ENCODE measurements at regions not wholly inside any gene's neighbourhood (a gene's known extent, or its start where the extent isn't known, plus 50 kb on each side); places are given as distances from the start of the nearest gene placed in this dataset.

DNA sequence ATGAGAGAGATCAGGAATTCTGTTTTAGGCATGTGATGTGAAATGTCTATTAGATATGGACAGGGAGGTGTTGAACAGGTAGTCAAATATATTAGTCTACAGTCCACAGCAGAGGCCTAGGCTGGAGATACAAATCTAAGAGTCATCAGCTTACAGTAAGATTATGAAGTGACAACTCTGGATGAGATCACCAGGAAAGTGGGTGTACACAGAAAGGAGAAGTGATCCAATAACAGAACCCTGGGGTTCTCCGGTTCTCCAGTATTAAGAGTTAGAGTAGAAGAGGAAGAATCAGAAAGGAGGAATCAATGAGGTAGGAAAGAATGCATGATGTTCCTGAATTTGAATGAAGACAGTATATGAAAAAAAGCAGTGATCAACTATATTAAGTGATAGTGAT is 362.3 kb downstream of the FIGN start:
- H3K4me2 ChIP-seq (replicated peaks; ENCODE audit: low read depth, low read length, poor library complexity, severe bottlenecking) = no peak overlapping the region
- no peak overlapping the region for H3K4me3 ChIP-seq (ENCODE audit: control extremely low read depth in 1 of 5, extremely low read depth in 1 of 5, insufficient read depth in 1 of 5, low read depth in 2 of 5, low read length in 4 of 5)
- ATAC-seq (ENCODE audit: low read depth) (no peak), DNase-seq (no peak)
- CTCF ChIA-PET = no interaction called here
- no peak overlapping the region for H2AFZ ChIP-seq (ENCODE audit: insufficient read depth, low read depth, low read length, poor library complexity, severe bottlenecking)
- Mint-ChIP-seq H3K27me3 (no peaks in the 10 kb centered on the region), H3K4me3 (no peak overlapping the region), H3K9me3 (ENCODE audit: insufficient read depth) (peaks cover 3% of the 10 kb centered on the region), H3K27ac (no peak overlapping the region), H3K4me1 (no peaks in the 10 kb centered on the region)
- no peak overlapping the region for H3K27ac ChIP-seq (ENCODE audit: low read length in 2 of 2)
- TF ChIP-seq EZH2 (IDR thresholded peaks at IDR 0.05; ENCODE audit: borderline replicate concordance, insufficient read depth, low read depth, low read length, poor library complexity, severe bottlenecking) = no peak
- TF ChIP-seq, protein P1, sequence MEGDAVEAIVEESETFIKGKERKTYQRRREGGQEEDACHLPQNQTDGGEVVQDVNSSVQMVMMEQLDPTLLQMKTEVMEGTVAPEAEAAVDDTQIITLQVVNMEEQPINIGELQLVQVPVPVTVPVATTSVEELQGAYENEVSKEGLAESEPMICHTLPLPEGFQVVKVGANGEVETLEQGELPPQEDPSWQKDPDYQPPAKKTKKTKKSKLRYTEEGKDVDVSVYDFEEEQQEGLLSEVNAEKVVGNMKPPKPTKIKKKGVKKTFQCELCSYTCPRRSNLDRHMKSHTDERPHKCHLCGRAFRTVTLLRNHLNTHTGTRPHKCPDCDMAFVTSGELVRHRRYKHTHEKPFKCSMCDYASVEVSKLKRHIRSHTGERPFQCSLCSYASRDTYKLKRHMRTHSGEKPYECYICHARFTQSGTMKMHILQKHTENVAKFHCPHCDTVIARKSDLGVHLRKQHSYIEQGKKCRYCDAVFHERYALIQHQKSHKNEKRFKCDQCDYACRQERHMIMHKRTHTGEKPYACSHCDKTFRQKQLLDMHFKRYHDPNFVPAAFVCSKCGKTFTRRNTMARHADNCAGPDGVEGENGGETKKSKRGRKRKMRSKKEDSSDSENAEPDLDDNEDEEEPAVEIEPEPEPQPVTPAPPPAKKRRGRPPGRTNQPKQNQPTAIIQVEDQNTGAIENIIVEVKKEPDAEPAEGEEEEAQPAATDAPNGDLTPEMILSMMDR (IDR thresholded peaks at IDR 0.05) = no peak
- H3K27me3 ChIP-seq (replicated peaks in 1 of 4; ENCODE audit: control extremely low read depth in 1 of 4, control insufficient read depth in 3 of 4, insufficient read depth in 4 of 4, low read length in 3 of 4) = no peaks in the 10 kb centered on the region
- no peaks in the 10 kb centered on the region for H3K36me3 ChIP-seq (replicated peaks in 1 of 2; ENCODE audit: control extremely low read depth in 1 of 2, control insufficient read depth in 1 of 2, extremely low read depth in 1 of 2, insufficient read depth in 2 of 2, low read length in 1 of 2)
- H4K20me1 ChIP-seq (ENCODE audit: control insufficient read depth, insufficient read depth, low read length, poor library complexity, severe bottlenecking) = no peaks in the 10 kb centered on the region
- WGBS (ENCODE audit: insufficient coverage) = 92% methylated on average over 1 of the region's 1 CpG
- no peak overlapping the region for H3K9ac ChIP-seq (ENCODE audit: low read length)
- no peaks in the 10 kb centered on the region for H3K79me2 ChIP-seq (ENCODE audit: control insufficient read depth, insufficient read depth, low read length)
- intact Hi-C loops (cut with micrococcal nuclease) = no loop called here
- no peaks in the 10 kb centered on the region for H3K4me1 ChIP-seq (ENCODE audit: control insufficient read depth in 2 of 2, insufficient read depth in 2 of 2, low read length in 2 of 2)
- H3K9me3 ChIP-seq (ENCODE audit: control extremely low read depth in 1 of 3, control insufficient read depth in 2 of 3, insufficient read depth in 1 of 3, low read length in 2 of 3) = no peaks in the 10 kb centered on the region
- POLR2A ChIA-PET = no interaction called here

DNA sequence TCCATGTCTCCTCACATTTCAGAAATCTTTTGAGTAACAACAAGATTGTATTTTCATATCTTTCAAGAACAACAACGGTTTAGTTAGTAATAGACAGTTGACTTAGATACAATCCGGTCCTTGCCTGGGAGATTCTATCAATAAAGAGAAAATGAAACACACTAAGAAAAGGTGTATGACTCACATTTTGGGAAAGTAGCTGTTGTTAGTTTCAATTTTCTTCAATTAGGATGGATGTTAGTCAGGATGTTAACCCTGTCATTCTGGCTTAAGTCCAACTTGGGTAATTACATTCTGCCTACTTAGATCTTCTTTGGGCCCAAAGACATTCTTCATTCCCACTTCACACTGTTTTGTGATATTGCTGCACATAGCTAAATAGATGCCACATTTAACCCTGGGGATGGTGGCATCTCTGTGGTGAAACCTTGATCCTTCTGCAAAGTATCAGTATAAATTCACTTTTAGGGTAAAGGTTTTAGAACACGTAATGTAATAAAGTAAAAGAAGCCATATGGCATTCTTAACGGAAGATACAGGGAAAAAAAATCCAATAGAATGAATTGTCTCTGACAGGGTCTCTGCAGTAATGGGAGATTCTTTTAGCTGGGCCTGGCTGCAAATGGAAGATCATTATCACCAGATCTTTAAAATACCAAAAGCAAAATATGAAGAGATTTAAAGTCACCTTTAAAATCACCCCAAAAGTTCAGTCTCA is 365.5 kb downstream of the FIGN start:
- Histone ChIP-seq H3K36me3 (replicated peaks in 1 of 2; ENCODE audit: control extremely low read depth in 1 of 2, control insufficient read depth in 1 of 2, extremely low read depth in 1 of 2, insufficient read depth in 2 of 2, low read length in 1 of 2) (no peaks in the 10 kb centered on the region), H4K20me1 (ENCODE audit: control insufficient read depth, insufficient read depth, low read length, poor library complexity, severe bottlenecking) (no peaks in the 10 kb centered on the region), H3K27ac (ENCODE audit: low read length in 2 of 2) (no peak overlapping the region), H3K4me3 (ENCODE audit: control extremely low read depth in 1 of 5, extremely low read depth in 1 of 5, insufficient read depth in 1 of 5, low read depth in 2 of 5, low read length in 4 of 5) (no peak overlapping the region), H3K9ac (ENCODE audit: low read length) (no peak overlapping the region), H3K9me3 (ENCODE audit: control extremely low read depth in 1 of 3, control insufficient read depth in 2 of 3, insufficient read depth in 1 of 3, low read length in 2 of 3) (peaks cover 0 to 1% (median 0%) of the 10 kb centered on the region in 3 donors), H3K4me1 (ENCODE audit: control insufficient read depth in 2 of 2, insufficient read depth in 2 of 2, low read length in 2 of 2) (no peaks in the 10 kb centered on the region), H3K27me3 (replicated peaks in 1 of 4; ENCODE audit: control extremely low read depth in 1 of 4, control insufficient read depth in 3 of 4, insufficient read depth in 4 of 4, low read length in 3 of 4) (no peaks in the 10 kb centered on the region), H3K4me2 (replicated peaks; ENCODE audit: low read depth, low read length, poor library complexity, severe bottlenecking) (no peak overlapping the region), H2AFZ (ENCODE audit: insufficient read depth, low read depth, low read length, poor library complexity, severe bottlenecking) (no peak overlapping the region), H3K79me2 (ENCODE audit: control insufficient read depth, insufficient read depth, low read length) (no peaks in the 10 kb centered on the region)
- DNase-seq = no peak
- H3K27ac Mint-ChIP-seq = no peak overlapping the region
- ATAC-seq (ENCODE audit: low read depth) = no peak
- H3K4me1 Mint-ChIP-seq = no peaks in the 10 kb centered on the region
- TF ChIP-seq EZH2 (IDR thresholded peaks at IDR 0.05; ENCODE audit: borderline replicate concordance, insufficient read depth, low read depth, low read length, poor library complexity, severe bottlenecking) = no peak
- TF ChIP-seq, protein P1 (IDR thresholded peaks at IDR 0.05) = no peak
- no CpG with 5 or more reads among the region's 4 CpGs for WGBS (ENCODE audit: insufficient coverage)
- no peaks in the 10 kb centered on the region for H3K27me3 Mint-ChIP-seq
- CTCF ChIA-PET = no interaction called here
- intact Hi-C loops (cut with micrococcal nuclease) = no loop called here
- no peak overlapping the region for H3K4me3 Mint-ChIP-seq
- POLR2A ChIA-PET = no interaction called here
- H3K9me3 Mint-ChIP-seq (ENCODE audit: insufficient read depth) = peaks cover 2% of the 10 kb centered on the region
